ENCODE measurements at regions not wholly inside any gene's neighbourhood (a gene's known extent, or its start where the extent isn't known, plus 50 kb on each side); places are given as distances from the start of the nearest gene placed in this dataset.

DNA sequence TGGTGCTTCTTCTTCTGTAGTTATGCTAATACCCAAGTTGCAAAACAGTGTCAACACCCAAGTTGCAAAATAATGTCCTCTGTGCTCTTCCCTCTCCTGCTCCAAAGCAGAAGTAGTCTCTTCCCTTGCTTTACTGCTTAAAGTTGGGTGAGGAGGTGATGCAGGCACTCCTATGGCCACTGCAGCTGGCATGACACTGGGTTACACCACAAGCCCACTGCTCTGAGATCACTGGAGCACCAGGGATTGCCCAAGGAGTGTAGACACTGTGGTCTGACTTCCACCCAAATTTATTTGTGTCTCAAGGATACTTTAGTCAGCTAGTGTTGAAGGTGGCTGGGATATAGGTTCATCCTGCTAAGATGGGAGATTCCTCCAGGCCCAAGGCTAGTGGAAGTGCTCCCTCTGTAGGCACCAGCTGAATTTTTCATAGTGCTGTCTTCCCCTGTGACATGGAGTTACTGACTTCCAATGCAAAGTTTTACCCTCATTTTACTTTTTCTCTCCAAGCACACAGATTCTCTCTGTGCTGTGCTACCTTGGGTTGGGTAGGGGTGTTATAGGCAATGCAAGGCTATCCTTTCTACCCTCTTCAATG lies 196.2 kb upstream of the TENT5D start:
- TF ChIP-seq POLR2A (IDR thresholded peaks at IDR 0.05) (no peak), POLR2AphosphoS5 (IDR thresholded peaks at IDR 0.05) (no peak), EP300 (IDR thresholded peaks at IDR 0.05) (no peak)
- TF ChIP-seq, protein P1, sequence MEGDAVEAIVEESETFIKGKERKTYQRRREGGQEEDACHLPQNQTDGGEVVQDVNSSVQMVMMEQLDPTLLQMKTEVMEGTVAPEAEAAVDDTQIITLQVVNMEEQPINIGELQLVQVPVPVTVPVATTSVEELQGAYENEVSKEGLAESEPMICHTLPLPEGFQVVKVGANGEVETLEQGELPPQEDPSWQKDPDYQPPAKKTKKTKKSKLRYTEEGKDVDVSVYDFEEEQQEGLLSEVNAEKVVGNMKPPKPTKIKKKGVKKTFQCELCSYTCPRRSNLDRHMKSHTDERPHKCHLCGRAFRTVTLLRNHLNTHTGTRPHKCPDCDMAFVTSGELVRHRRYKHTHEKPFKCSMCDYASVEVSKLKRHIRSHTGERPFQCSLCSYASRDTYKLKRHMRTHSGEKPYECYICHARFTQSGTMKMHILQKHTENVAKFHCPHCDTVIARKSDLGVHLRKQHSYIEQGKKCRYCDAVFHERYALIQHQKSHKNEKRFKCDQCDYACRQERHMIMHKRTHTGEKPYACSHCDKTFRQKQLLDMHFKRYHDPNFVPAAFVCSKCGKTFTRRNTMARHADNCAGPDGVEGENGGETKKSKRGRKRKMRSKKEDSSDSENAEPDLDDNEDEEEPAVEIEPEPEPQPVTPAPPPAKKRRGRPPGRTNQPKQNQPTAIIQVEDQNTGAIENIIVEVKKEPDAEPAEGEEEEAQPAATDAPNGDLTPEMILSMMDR (IDR thresholded peaks at IDR 0.05): no peak
- Histone ChIP-seq H3K27ac (no peak overlapping the region), H3K4me1 (no peaks in the 10 kb centered on the region), H3K4me3 (no peak overlapping the region), H3K27me3 (no peaks in the 10 kb centered on the region), H3K9me3 (peaks cover 0 to 19% (median 0%) of the 10 kb centered on the region in 4 donors), H3K36me3 (no peaks in the 10 kb centered on the region)
- no peak for DNase-seq
- intact Hi-C loops (cut with DNase I; ENCODE audit: low total_unique reads): no loop called here

DNA sequence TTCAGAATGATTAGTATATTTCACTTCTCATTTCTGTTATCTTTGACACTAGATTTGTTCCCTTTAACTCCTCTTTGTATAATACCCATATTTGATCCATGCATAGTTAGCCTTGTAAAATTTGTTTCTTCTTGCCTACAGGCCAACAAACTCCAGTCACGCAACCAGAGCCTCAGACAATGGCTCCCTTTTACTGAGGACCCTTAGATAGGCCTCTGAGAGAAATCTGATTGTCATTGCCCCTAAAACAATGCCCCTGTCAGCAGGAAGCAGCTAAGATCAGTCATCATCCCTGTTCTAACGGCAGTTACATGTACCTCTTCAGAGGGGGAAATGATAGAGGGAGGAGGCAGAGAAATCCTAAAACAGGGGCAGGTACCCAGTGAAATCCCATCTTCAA lies 190.6 kb upstream of the TENT5D start:
- intact Hi-C loops (cut with DNase I; ENCODE audit: low total_unique reads): no loop called here
- H3K4me3 ChIP-seq: no peak overlapping the region
- H3K27me3 ChIP-seq: no peaks in the 10 kb centered on the region
- H3K27ac ChIP-seq: no peak overlapping the region
- WGBS, 5 donors: 72 to 86% (median 73%) methylated on average over 2 of the region's 2 CpGs
- H3K4me1 ChIP-seq: no peaks in the 10 kb centered on the region
- DNase-seq: no peak
- H3K36me3 ChIP-seq: no peaks in the 10 kb centered on the region
- H3K9me3 ChIP-seq: no peaks in the 10 kb centered on the region
- TF ChIP-seq, protein P1 (IDR thresholded peaks at IDR 0.05): no peak
- TF ChIP-seq POLR2A (IDR thresholded peaks at IDR 0.05) (no peak), POLR2AphosphoS5 (IDR thresholded peaks at IDR 0.05) (no peak)

DNA sequence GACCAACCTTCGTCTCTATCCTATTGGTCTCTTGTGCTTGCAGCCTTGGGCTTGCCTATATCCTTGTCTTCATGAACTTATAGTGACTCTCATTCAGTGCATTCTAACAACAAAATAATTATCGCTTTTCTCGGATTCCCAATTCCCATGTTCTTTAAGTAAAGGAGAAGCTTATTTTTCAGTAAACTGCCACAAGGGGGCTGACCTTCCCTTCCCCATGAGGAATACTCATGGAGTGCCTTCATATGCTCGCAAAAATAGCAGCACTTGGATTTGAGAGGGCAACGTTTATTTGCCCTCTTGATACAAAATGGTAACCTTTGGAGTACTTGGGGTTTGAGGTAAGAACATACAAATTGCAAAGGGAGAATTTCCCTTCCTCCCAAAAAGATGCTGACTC lies 183.2 kb upstream of the TENT5D start:
- intact Hi-C loops (cut with DNase I; ENCODE audit: low total_unique reads): no loop called here
- Histone ChIP-seq H3K9me3 (no peaks in the 10 kb centered on the region), H3K36me3 (no peaks in the 10 kb centered on the region), H3K27ac (no peak overlapping the region), H3K4me3 (no peak overlapping the region), H3K4me1 (no peaks in the 10 kb centered on the region), H3K27me3 (no peaks in the 10 kb centered on the region)
- DNase-seq: no peak
- TF ChIP-seq POLR2AphosphoS5 (IDR thresholded peaks at IDR 0.05): no peak
- TF ChIP-seq POLR2A (IDR thresholded peaks at IDR 0.05): no peak
- TF ChIP-seq EP300 (IDR thresholded peaks at IDR 0.05): no peak
- TF ChIP-seq, protein P1 (IDR thresholded peaks at IDR 0.05): no peak
- 59 to 86% (median 76%) methylated on average over 5 of the region's 5 CpGs for WGBS, 5 donors

DNA sequence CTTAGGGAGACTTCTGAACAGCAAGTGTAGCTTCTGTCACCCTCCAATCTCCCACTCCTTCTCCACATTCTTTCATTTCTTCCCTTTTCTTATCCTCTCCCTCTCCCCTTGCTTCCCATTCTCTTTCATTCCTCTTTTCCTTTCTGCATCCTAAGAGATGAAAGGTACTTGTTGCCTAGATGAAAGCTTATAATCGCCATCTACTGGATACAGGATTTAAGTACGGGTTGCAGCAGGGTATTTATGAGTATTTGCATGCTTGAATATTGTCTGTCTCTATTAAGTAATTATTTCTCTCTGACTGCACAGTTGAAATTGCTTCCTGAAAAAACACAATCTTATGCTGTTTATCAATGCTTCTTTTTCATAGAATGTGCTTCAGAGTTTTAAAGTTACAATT lies 174.0 kb upstream of the TENT5D start:
- peak in 1 of 2 donors; percentile 12 for DNase-seq
- Histone ChIP-seq H3K36me3 (no peaks in the 10 kb centered on the region), H3K27ac (no peak overlapping the region), H3K4me3 (no peak overlapping the region), H3K9me3 (no peaks in the 10 kb centered on the region), H3K27me3 (no peaks in the 10 kb centered on the region), H3K4me1 (no peaks in the 10 kb centered on the region)
- no peak for TF ChIP-seq EP300 (IDR thresholded peaks at IDR 0.05)
- TF ChIP-seq POLR2A (IDR thresholded peaks at IDR 0.05): no peak
- TF ChIP-seq POLR2AphosphoS5 (IDR thresholded peaks at IDR 0.05): no peak
- TF ChIP-seq, protein P1 (IDR thresholded peaks at IDR 0.05): no peak
- intact Hi-C loops (cut with DNase I; ENCODE audit: low total_unique reads): no loop called here
- 19 to 42% (median 25%) methylated on average over 2 of the region's 2 CpGs for WGBS, 5 donors

All from stomach (tissue), 8 donors.